ENCODE measurements at regions not wholly inside any gene's neighbourhood (a gene's known extent, or its start where the extent isn't known, plus 50 kb on each side); places are given as distances from the start of the nearest gene placed in this dataset.

- TF ChIP-seq CTCF (IDR thresholded peaks at IDR 0.05; ENCODE audit: extremely low read depth in 1 of 2, insufficient read depth in 1 of 2, low read depth in 1 of 2, low read length in 2 of 2) (no peak), JUN (IDR thresholded peaks at IDR 0.05; ENCODE audit: borderline replicate concordance, insufficient read depth, insufficient read length, low read depth) (no peak), POLR2AphosphoS5 (IDR thresholded peaks at IDR 0.05; ENCODE audit: insufficient read depth, low read depth, low read length) (no peak), EZH2 (IDR thresholded peaks at IDR 0.05; ENCODE audit: borderline replicate concordance, low read depth, low read length, severe bottlenecking) (no peak), POLR2A (IDR thresholded peaks at IDR 0.05; ENCODE audit: low read depth, low read length) (no peak), GATA2 (IDR thresholded peaks at IDR 0.05; ENCODE audit: insufficient read depth, insufficient read length, low read depth, low read length) (no peak), MAX (IDR thresholded peaks at IDR 0.05; ENCODE audit: insufficient read depth, insufficient read length) (no peak), MYC (IDR thresholded peaks at IDR 0.05; ENCODE audit: low read depth, low read length) (no peak)
Measured at GRCh38 chr4:106418444-106418843, 49.9 kb upstream of the GIMD1 start.

All from endothelial cell of umbilical vein (primary cell).